ENCODE measurements at regions not wholly inside any gene's neighbourhood (a gene's known extent, or its start where the extent isn't known, plus 50 kb on each side); places are given as distances from the start of the nearest gene placed in this dataset.

DNA sequence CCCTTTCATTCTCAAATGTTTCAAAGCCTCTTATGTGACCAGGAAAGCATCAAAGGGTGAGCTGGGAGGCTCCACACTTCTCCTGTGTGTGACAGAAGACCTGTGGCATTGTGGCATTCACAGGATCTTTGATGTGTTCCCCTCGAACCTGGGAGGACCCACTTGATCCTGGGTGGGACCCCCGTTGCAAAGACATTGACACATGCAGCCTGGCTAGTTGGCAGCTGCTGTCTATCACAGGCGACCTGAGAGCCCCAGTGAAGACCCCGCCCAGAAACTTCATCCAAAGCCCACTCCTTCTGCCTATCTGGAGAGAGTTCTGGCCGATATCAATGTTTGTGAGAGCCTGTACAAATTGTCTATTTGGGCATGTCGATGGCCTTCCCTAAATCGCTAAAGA, 140.4 kb upstream of the ATP2B2 start:
- TF ChIP-seq POLR2A (IDR thresholded peaks at IDR 0.05): no peak
- no peak for TF ChIP-seq CTCF (IDR thresholded peaks at IDR 0.05)

Data from Peyer's patch (tissue), 4 donors.